NCI-H2081 treated with DMSO at 0.1 percent for 48 hours (cell line): ENCODE measurements at regions not wholly inside any gene's neighbourhood (a gene's known extent, or its start where the extent isn't known, plus 50 kb on each side); places are given as distances from the start of the nearest gene placed in this dataset.
"Not testable (repeated sequence)": the region's sequence is repeated elsewhere in the genome, so short reads cannot be mapped to it uniquely, and the experiment has no call there.

ENCODE experiments used
- DNase-seq: peaks from one replicate; lab custom pipeline; 2025; lab: John Stamatoyannopoulos, UW

DNA sequence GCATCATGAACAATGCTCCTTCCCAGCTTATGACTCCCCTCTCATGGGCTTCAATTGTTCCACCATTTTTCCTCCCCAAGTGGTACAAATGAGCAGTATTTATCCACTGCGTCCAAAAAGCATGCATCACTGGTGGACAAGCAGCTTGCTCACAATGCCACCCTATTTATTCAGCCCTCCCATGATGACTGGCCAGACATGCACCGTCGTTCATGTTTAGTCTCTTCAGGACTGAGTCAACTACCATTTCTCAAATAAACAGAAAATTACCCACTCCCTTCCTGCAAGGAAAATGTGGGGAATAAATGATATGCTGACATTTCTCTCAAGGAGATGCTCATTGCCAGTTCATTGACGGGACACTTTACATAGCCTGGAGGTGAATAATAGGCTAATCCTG lies 300.4 kb downstream of the C6orf118 start:
- DNase-seq, result no peak

DNA sequence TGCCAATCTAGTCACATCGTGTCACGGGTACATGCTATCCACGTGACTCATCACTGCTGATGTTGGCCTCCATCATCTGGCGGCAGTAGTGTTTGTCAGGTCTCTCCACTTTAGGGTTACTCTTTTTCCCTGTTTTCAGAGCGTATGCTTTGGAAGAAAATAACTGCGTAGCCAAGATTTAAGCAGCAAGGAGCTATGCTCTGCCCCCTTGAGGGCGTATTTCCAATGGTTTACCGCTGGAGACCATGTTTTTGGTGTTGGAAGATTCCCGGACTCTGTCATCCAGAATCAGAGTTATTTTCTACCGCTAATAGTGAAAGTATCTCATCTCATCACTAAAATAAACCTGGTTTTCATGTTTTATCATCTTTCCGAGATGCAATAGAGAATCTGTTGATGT lies 306.5 kb downstream of the C6orf118 start:
- no peak for DNase-seq

DNA sequence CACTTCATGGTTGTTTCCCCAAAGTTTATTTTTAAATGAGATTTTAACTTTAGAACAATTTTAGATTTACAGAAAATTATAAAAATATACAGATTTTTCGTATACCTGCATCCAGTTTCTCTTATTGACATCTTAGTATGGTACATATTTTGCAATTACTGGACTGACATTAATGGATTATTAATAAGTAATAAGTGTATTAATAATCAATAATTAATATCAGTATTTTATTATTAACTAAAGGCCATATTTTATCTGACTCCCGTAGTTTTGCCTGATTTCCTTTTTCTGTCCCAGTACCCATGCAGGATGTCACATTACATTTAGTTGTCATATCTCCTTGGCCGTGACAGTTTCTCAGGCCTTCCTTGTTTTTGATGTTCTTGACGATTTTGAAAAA lies 307.0 kb downstream of the C6orf118 start:
- no peak for DNase-seq

DNA sequence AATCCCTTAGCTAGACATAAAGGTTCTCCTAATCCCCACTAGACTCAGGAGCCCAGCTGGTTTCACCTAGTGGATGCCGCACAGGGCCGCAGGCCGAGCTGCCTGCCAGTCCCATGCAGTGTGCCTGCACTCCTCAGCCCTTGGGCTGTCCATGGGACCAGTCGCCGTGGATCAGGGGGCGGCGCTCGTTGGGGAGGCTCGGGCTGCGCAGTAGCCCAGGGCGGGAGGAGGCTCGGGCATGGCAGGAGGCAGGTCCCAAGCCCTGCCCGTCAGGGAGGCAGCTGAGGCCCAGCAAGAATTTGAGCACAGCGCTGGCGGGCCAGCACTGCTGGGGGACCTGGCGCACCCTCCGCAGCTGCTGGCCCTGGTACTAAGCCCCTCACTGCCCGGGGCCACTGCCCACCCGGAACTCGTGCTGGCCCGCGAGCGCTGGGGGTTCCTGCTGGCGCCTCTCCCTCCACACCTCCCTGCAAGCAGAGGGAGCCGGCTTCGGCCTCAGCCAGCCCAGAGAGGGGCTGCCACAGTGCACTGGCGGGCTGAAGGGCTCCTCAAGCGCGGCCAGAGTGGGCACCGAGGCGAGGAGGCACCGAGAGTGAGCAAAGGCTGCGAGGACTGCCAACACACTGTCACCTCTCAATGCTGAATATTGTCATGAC lies 307.8 kb downstream of the C6orf118 start:
- no peak for DNase-seq

DNA sequence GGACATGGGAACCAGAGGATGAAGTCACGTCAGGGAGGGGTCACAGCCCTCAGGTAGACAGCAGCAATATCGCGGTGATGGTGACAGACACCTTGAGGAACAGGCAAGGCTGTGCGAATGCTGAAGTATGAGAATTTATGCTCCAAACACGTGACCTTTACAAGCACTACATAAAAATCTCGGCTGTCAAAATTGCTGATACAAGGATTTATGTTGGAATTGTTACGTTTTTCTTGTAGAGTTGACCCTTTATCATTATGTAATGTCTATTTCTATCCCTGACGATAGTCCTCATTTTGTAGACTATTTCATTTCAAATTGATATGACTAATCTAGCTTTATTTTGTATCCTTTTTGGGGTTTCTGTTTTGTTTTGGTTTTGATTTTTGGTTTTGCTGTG lies 311.1 kb downstream of the C6orf118 start:
- no peak for DNase-seq

DNA sequence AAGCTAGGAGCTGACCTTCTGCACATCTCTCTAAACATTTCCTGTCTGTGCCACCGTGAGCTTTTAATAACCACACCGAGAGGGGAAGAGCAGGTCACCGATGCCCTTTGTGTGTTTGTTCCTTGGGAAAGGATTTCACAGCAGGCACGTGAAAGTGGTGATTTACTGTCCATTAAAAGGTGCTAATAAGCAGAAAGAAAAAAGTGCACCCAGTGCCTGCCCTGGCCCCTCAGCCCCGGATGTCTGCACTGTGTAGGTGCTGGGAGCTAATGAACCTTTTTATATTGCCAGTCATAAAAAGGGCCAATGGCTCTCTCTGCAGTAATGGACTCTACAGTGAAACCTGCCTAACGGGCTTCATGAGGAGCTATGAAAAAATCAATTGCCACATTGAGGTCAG lies 312.6 kb downstream of the C6orf118 start:
- no peak for DNase-seq

DNA sequence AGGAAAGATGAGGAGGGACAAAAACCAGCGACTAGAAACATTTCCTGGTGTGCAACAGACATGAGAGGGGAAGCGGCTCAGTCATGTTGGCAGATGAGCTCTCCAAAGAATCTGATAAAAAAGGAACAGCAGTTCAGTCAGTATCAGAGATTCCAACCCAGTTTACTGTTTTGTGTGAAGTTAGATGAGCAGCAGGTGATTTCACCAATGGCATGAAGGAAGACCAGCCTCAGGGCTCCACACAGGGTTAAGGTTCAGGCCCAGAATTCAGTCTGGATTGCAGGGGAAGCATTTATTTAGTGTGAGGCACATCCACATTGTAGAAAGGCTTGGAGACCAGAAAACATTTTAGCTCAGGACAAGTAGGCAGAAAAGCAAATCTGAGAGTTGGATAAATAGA lies 317.8 kb downstream of the C6orf118 start:
- no peak for DNase-seq

DNA sequence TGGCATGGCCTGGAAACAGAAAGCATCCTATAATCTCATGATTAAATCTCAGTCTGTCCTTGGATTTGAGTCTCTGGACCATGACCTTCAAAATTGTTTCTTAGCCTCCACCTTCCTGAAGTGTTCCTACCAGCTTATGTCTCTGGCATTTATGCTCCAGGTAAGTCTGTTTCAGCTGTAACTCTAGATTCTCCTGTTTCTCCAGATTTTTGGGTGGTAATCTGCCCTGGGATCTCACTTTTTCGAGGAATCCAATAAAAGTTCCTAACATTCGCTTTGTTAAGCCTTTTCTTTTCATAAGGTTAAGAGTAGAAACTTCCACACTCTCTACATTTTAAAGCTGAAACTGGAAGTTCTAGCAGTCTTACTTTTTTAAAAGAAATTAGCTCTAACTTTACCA lies 318.5 kb downstream of the C6orf118 start:
- no peak for DNase-seq

DNA sequence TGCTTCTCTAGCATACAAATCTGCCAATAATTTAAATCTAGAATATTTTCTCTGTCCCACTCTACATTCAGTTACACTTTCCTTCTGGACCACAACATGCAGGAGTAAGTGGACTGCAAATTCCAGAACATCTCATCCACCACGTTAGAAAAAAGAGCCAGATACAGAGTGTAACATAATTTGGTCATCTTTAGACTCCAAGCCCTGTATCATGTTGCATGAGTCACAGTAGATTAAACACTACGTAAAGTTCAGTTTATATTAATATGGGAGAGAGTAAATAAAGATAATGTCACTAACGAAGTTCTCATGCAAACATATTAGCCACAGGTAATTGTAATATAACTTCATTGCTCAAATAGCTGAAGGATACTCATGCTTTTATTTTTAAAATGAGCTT lies 327.0 kb downstream of the C6orf118 start:
- DNase-seq, result no peak

DNA sequence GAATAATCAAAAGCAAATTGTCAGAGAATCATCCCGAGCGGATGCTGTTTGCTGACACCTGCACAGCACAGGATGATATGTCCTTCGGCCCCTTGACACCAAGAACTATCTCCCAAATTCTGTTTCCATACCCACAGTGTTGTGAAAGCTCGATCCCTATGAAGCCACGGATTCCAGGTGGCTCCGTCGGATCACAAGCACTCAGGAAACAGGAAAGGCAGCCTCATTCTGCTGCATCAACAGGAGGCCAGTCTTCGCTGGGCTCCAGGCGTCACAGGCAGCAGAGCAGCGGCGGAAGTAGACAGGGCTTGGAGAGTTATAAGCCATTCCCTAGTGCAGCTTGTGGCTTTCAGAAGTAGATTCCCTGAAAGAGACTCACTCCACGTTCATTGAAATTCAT lies 342.3 kb downstream of the C6orf118 start:
- no peak for DNase-seq

DNA sequence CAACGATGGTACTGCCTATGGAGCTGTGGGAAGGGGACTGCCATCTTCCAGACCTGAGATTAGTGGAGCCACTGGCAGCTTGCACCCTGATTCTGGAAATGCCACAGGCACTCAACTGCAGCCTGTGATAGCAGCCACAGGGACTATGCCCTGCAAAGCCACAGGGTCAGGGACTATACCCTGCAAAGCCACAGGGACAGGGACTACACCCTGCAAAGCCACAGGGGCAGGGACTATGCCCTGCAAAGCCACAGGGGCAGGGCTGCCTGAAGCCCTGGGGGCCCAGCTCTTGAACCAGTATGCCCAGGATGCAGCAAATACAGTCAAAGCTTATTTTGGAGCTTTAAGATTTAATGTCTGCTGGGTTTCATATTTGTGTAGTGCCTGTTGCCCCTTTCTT lies 346.6 kb downstream of the C6orf118 start:
- DNase-seq, result no peak

DNA sequence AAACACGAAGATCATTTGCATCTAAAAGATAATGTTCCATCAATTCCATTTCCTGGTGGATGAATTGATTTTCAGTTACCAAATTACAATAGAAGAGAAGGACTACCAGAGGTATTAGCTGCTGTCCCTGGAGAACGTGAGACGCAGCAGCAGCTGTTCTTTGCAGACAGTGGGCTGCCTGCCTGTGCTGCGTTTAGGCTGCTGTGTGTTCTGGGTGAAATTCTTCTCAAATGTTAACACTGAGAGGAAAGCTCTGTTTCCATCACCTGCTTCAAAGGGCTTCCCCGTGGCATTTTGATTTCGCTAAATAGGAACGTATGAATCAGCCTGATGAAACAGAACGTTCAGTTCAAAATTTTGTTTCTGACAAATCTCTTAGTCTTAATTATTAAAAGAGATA lies 362.2 kb downstream of the C6orf118 start:
- no peak for DNase-seq

DNA sequence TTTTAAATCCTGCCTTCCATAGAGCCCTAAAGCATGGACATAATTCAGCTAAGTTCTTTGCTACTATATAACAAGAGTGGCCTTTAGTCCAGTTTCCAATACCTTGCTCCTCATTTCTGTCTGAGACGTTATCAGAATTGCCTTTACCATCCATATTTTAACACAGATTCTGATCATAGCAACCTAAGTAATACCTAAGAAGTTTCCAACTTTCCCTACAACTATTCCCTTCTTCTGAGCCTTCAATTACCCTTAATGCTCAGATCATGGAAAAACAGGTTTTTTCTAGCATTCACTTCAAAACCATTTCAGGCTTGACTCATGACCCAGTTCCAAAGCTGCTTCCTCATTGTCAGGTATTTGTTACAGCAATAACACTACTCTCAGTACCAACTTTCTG lies 367.1 kb downstream of the C6orf118 start:
- DNase-seq, result no peak

DNA sequence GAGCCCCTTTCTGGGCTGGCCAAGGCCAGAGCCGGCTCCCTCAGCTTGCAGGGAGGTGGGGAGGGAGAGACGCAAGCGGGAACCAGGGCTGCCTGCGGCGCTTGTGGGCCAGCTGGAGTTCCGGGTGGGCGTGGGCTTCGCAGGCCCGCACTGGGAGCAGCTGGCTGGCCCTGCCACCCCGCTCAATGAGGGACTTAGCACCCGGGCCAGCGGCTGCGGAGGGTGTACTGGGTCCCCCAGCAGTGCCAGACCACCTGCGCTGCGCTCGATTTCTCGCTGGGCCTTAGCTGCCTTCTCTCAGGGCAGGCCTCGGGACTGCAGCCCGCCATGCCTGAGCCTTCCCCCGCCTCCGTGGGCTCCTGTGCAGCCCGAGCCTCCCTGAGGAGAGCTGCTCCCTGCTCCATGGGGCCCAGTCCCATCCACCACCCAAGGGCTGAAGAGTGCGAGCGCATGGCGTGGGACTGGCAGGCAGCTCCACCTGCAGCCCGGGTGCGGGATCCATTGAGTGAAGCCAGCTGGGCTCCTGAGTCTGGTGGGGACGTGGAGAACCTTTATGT lies 376.1 kb downstream of the C6orf118 start:
- not testable (repeated sequence) for DNase-seq

DNA sequence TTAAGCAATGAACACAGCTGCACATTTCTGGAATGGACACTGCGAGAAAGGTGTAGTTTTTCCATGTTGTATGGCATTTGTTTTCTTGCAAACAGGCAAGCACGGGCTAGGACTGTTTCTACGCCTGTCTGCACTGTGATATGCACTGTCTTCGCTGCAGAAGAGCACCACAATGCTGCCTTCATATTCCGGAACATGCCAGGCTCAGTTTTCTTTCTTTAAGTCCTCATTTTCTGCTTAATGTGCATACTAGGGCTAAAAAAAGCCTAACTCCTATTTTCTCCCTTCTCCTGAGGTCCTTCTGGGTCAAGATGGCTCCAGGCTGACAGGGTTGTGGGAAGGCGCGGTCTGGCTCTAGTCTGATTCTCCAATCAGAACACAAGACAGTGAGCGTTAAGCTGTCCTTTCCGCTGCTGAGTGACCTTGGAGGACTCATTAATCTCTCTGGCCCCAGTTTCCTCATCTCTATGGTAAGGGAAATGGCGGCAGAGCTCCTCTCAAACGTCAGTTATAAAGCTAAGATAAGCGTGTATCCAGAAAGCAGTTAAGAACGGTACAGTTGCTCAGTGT lies 379.9 kb downstream of the C6orf118 start:
- no peak for DNase-seq

DNA sequence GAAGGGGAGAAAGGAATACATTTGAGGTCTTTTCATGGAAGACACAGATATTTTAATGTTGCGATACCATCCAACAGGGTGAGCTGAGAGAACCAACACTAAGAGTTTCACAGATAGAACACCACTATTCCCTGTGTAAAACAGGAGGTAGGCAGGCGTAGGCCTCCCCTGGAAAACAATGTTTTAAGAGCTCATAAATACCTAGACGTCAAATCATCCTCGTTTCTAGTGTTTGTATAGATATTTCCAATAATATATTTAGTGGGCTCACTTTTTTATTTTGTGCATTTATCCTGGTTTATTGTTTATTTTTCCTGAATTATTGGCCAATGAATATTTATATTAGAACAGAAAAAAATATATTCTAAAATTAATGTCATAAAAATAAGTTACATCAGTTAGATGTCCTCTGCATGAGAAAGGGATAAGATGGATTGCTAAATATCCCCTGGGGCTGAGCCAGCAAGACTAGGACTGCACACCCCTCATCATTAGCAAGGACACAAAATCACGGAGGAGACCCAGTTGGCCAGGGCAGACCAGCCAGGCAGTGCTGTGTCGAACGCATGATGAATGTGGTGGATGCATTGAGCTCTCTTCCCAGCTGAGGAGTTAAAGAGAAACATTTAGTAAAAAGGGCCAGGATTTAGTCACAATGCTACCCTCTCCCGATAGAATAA lies 380.5 kb downstream of the C6orf118 start:
- DNase-seq, result no peak

DNA sequence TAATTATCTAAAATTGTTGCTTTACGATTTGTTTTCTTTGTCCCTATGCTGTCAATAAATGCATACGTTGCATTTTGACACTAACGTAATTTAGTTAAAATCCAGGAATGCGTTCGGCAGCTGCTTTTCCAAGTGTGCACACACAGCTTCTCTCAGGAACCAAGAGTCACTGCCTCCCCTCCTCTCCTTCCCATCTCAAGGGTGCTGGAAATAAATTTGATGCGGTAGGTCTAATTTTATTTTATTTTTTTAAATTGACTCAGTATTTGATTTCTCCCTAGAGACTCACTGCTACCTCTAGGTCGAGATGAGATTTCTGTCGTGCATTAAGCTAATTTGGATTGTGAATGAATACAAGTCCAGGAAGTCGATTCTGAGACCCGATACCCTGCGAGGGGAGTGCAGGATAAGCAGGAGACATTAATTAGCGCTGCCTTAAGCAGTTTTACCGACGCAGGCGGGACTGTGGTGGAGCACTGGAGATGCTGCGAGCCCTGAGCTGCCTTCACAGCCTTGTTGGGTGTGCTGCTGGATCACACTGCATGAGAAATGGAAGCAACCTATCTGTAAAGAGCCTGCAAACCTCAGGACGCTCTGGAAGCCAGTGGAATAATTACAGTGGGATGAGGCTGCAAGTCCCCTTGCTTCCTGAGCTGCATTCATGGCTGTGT lies 381.2 kb downstream of the C6orf118 start:
- no peak for DNase-seq

DNA sequence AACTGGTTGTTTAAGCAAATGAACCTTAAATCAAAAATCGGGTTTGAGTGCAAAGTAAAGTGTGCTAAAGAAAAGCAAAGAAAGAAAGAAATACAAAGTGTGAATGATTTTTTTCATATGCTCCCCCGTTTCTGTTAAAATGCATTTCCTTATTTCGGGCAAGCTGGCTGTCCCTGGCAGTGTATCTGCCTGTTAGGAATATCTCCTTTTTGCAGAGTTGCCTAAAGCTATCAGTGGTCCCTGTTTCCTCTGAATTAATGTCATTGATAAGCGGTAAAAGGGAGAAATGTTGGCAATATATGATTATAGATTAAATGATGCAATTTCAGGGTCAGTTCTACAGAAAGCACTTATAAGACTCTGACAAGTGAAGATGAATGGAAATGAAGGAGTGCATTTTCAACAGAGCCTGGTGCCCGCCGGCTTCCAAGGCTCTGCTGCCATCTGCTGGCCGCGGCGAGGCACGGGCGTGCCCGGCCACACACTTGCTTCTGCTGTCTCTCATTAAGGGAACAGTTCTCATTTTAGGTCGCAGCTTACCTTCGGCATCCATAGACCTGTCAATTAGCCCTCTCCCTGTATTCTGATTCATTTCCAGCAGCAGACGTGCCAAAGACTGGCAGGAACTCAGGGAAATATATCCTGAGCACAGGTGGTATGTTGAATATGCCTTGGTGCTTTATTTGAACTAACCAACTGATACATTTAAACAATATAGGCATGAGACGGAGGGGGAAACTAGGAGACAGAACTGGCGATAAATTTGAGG lies 381.9 kb downstream of the C6orf118 start:
- DNase-seq, result no peak

DNA sequence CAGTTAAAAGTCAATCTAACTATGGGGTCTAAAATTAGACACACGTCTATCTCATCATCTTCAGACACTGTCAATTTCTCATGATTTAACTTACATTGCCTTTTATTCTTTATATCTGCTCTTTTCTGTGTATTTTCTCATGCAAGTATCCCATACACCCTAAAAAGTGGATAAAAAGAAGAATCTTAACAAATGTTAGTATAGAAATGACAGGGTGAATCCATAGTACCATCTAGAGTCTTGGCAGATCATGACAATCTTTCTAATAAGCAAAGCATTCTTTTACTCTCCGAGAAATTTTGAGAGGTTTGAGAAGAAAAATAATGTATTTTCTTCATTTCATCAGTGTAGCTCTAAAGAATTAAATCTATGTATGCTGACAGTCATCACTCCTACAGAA lies 382.7 kb downstream of the C6orf118 start:
- DNase-seq, result no peak

DNA sequence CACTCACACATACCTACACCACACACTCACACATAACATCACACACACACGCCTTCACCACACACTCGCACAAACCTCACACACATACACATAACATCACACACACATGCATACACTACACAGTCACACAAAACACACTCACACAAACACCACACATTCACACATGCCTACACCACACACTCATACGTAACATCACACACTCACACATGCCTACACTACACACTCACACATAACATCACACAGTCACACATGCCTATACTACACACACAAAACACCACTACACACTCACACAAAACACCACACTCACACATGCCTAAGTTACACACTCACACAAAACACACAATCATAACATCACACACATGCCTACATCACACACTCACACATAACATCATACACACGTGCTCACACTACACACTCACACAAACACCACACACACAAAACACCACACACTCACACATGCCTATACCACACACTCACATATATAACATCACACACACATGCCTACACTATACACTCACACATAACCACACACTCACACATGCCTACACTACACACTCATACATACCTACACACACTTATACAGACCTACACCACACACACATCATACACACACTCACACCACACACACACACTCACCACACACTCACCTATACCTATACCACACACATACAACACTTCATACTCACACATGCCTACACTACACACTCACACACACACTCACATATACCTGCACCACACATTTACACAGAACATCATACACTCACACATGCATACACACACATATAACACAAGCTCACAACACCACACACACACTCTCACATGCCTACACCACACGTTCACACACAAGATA lies 383.5 kb downstream of the C6orf118 start:
- no peak for DNase-seq

DNA sequence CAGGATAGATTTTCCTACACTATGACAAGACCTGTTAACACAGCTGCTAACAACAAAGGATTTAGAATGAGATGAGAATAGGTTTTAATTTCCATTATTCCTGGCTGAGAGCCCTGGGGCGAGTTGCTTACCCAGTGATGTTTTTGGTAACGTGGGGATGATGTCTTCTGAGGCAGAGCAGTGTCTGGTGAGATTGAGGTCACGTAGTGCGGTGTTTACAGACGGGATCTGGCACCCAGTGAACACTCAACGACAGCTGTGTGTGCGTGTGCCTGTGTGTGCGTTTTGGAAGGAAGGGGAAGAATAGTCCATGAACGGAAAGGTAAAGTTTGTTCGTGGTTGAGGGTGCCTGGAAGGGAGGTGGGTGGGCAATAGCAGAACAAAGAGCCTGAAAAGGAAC lies 384.7 kb downstream of the C6orf118 start:
- no peak for DNase-seq
